ENCODE measurements at regions not wholly inside any gene's neighbourhood (a gene's known extent, or its start where the extent isn't known, plus 50 kb on each side); places are given as distances from the start of the nearest gene placed in this dataset.
"Not testable (repeated sequence)": the region's sequence is repeated elsewhere in the genome, so short reads cannot be mapped to it uniquely, and the experiment has no call there.

DNA sequence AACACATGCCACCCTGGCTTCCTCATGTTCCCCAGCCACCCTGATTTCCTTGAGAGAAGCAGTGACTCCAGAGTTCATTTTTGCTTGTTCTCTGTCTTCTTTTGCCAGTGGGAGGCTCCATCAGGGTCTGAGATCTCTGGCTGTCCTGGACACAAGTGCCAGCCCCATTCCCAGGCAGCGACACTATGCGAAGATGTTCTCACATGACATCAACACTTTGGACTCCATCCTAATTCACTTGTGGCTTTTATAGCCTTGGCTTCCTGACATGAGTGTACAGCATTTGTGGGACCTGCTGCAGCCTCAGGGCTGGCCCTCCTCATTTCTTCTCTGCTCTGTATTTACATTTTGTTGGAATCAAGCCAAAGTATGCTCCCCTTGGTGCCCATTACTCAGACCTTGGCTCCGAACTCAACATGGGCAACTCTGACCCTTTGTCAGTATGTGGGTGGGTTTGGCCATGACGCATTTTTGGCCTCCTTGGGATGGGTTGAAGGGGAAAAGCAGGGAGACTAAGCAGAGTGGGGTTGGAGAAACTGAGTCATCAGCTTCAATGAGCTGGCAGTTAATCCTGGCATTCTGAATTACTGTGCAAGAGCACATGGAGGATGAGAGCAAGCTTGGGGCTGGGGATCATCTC lies 119.0 kb upstream of the EEF2KMT start:
- no peak for FAIRE-seq
- TF ChIP-seq, protein P1, sequence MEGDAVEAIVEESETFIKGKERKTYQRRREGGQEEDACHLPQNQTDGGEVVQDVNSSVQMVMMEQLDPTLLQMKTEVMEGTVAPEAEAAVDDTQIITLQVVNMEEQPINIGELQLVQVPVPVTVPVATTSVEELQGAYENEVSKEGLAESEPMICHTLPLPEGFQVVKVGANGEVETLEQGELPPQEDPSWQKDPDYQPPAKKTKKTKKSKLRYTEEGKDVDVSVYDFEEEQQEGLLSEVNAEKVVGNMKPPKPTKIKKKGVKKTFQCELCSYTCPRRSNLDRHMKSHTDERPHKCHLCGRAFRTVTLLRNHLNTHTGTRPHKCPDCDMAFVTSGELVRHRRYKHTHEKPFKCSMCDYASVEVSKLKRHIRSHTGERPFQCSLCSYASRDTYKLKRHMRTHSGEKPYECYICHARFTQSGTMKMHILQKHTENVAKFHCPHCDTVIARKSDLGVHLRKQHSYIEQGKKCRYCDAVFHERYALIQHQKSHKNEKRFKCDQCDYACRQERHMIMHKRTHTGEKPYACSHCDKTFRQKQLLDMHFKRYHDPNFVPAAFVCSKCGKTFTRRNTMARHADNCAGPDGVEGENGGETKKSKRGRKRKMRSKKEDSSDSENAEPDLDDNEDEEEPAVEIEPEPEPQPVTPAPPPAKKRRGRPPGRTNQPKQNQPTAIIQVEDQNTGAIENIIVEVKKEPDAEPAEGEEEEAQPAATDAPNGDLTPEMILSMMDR (IDR thresholded peaks at IDR 0.05; ENCODE audit: insufficient read depth, missing control alignments), result no peak
- no peak for DNase-seq (ENCODE audit: insufficient read length, low spot score)

- FAIRE-seq (no peak), DNase-seq (ENCODE audit: insufficient read length, low spot score) (no peak)
- TF ChIP-seq, protein P1 (IDR thresholded peaks at IDR 0.05; ENCODE audit: insufficient read depth, missing control alignments), result no peak
Observed at GRCh38 chr16:5215901-5216300, 118.3 kb upstream of the EEF2KMT start.

- no peak for FAIRE-seq
- no peak for DNase-seq (ENCODE audit: insufficient read length, low spot score)
- TF ChIP-seq, protein P1 (IDR thresholded peaks at IDR 0.05; ENCODE audit: insufficient read depth, missing control alignments), result no peak
Observed at GRCh38 chr16:5214466-5214865, 116.9 kb upstream of the EEF2KMT start.

DNA sequence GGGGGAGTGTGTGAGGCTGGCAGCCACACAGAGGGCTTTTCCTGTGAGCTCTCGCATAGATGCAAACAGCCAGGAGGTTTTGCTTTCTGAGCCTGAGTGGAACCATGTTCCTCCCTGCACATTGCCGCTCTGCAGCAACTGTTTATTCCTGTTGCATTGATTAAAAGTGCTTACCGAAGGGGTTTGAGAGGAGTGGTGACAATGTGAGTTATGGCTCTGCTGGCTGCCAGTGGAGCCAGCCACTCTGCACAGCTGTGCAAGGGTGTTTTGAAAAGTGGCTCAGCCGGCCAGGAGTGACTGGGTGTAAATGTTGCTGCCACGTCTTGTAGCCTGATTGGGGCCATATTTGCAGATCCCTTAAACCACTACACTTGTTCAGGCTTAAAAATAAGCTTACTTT lies 114.9 kb upstream of the EEF2KMT start:
- not testable (repeated sequence) for DNase-seq (ENCODE audit: insufficient read length, low spot score); FAIRE-seq

DNA sequence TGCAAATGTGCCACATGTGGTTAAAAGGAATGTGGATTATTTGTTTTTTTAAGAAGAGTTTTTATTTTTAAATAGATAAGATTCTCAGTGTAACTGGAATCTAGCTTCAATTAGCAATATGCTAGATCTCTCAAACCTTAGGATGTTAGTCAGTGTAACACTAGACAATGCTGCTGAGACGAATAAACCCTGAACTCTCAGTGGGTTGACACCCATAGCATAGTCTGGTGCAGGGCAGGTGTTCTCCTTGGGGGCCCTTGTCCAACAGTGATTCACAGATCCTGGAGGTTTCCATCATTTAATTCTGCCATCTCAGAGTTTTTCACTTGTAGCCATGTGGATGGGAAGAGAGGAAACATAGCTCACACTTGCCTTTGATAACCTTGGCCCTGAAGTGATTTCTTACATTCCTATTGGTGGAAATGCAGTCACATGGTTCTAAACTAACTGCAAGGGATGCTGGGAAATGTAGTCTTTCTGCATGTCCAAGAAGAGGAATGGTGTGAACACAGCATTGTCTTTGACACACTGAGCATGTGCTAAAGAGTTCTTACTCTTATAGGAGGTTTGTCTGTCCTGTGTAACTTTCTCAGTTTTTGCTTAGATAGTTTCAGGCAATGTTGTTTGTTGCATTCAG lies 110.4 kb upstream of the EEF2KMT start:
- DNase-seq (ENCODE audit: insufficient read length, low spot score); FAIRE-seq: not testable (repeated sequence)

DNA sequence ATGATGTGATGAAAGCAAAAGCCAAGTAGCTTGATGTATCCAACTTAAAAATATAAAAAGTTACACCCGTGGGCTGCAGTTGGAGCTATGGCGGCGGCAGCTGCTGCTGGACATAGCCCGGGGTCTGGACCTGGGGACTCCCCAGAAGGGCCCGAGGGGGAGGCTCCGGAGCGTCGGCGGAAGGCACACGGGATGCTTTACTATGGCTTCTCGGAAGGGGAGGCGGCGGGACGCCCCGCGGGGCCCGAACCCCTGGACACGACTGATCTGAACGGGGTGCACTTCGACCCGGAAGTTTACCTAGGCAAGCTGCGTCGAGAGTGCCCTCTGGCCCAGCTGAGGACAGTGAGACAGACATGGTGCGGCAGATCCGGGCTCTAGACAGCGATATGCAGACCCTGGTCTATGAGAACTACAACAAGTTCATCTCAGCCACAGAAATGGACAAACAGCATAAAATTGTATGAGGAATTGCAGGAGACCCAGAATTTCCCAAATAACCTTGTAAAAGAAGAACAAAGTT lies 109.5 kb upstream of the EEF2KMT start:
- no peak for FAIRE-seq
- DNase-seq (ENCODE audit: insufficient read length, low spot score), result no peak
- TF ChIP-seq, protein P1 (IDR thresholded peaks at IDR 0.05; ENCODE audit: insufficient read depth, missing control alignments), result no peak

- TF ChIP-seq, protein P1 (IDR thresholded peaks at IDR 0.05; ENCODE audit: insufficient read depth, missing control alignments), result no peak
- FAIRE-seq (no peak), DNase-seq (ENCODE audit: insufficient read length, low spot score) (no peak)
Observed at GRCh38 chr16:5206331-5206990, 108.9 kb upstream of the EEF2KMT start.
